NK-92 treated with Interleukin-12 subunit alpha and Interleukin-12 subunit beta, amount 100 ng/mL, for 24 hours (cell line): ENCODE measurements at regions not wholly inside any gene's neighbourhood (a gene's known extent, or its start where the extent isn't known, plus 50 kb on each side); places are given as distances from the start of the nearest gene placed in this dataset.

Source experiments
- DNase-seq: peaks from one replicate; lab custom pipeline; 2025; lab: John Stamatoyannopoulos, UW

DNA sequence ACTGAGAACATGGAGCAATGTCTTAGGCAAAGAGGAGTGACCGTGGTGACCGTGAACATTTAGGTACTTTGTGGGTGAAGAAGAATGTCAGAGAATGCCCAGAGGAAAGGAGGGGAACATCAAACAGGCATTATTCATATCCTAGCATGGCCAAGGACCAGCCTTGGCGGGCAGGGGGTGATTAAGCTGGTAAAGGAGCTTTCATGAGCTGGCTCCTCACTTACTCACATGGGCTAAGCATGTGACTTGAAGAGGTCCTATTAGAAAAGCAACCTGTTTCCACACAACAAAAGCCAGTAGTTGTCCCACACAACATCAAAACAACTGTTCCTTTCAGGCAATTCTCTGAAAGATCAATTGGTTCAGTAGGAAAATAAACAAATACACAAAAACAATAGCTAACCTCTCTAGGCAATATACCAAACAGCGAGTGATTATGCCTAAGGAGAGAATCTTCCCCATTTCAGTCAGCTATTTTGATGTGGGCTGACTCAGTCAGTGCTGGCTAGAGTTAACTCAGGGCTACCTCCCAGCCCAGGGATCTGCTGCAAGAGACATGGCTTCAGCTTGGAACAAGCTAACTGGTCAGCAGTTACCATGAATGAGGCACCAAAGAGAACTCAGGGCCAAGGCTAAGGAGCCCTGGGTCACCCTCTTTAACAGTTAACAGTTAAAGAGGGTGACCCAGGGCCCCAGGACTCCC lies 283.5 kb downstream of the ARHGAP12 start:
- no peak for DNase-seq

DNA sequence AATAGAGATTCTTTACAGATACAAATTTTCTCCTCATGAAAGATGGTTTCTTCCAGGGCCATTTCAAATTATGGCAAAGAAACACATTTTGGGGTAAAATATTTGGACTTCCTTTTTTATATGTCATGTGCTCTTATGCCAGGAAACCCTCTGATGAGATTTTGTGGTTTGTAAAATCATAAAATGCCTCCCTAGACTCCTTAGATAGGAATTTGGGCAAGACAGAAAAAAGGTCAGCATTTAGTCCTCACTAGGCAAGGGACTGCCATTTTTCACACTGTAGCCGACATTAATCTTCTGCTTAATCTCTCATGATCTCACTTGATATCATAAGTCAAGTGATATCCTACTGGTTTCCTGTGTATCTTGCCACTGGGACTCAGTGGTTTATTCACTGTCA lies 286.4 kb downstream of the ARHGAP12 start:
- no peak for DNase-seq

DNA sequence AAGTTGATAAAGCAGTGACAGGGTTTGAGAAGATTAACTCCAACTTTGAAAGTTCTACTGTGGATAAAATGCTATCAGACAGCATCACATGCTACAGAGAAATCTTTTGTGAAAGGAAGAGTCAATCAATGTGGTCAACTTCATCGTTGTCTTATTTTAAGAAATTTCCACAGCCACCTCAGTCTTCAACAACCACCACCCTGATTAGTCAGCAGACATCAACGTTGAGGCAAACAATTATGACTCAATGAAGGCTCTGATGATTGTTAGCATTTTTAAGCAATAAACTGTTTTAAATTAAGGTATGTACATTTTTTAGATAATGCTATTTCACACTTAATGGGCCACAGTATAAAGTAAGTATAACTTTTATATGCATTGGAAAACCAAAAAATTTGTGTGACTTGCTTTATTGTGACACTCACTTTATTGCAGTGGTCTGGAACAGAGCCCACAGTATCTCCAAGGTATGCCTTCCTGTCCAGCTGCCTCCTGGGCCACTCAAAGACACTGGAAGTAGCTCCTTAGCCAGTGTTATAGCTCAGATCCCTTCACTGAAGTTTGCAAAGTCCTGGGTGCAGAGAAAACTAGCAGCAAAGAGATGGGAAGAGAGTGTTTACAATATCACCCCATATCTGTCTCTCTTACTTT lies 293.1 kb downstream of the ARHGAP12 start:
- DNase-seq: no peak

DNA sequence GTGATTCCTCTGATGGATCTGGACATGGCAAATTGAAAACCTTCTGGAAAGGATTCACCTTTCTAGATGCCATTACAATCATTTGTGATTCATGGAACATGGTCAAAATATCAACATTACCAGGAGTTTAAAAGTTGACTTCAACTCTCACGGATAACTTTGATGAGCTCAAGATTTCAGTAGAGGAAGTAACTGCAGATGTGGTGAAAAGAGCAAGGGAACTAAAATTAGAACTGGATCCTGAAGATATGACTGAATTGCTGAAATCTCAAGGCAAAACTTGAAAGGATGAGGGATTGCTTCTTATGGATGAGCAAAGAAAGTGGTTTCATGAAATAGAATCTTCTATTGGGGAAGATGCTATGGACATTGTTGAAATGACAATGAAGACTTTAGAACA lies 293.6 kb downstream of the ARHGAP12 start:
- DNase-seq: no peak

DNA sequence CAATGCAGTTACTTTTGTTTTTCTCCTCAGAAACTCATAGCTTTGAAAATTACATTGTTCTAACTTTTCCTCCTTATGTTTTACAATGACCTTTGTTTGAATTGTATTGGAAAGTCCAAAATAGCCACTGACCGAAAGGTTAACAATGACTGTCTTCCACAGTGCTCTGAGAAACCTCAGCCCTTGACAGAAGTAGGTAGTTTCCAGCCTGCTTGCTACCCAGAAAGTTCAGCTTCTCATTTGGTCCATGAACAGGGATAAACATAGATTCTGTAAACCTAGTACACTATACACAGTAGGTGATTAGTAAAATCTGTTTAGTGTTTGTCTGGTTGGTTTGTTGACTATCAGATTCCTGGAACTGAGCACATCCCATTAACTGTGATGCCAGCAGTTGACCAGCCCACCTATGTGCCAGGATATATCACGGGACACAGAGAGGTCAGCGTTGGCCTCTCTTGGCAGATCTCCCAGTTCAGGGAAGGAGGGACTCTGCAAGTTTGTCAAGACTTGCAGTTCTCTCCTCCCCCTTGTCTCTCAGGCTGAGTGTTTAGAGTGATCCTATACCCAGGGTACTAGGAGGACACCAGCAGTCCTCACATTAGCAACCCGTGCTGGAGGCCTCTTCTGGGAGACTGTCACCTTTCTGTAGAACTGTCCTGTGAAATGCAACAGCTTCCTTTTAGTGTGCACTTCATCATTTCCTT lies 297.6 kb downstream of the ARHGAP12 start:
- no peak for DNase-seq

DNA sequence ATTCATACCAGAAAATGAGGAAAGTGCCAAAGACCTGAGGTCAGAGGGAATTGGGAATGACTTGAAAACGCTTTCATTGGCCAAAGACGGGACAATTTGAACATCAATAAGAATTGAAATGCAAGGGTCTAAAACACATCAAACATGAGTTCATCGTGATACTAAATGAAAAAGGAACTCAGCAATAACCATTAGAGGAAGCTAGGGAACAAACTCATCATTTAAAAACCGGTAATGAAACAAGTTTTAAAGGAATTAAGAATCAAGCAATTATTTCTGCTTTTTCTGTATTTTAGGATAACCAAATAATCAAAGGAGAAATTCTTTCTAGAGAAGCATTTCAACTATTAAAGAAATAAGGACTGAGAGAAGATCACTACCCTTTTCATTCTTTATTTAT lies 303.1 kb downstream of the ARHGAP12 start:
- DNase-seq: no peak

DNA sequence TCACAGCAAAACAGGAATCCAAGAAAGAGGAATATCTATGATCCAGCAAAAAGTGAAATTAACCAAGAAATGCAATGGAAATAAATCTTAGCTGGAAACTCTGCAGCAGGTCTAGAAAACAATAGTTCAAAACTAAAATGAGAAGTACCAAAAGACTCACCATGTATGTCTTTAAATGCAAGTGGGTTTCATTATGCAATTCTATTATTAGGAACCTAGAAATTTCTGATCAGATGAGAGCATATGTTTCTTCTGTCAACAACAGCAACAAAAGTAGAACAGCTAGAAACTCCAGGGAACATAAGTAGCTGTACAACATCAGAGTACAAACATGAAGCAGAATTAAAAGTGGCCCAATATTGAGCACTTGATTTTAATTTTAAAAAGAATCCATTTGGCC lies 304.0 kb downstream of the ARHGAP12 start:
- DNase-seq: no peak

DNA sequence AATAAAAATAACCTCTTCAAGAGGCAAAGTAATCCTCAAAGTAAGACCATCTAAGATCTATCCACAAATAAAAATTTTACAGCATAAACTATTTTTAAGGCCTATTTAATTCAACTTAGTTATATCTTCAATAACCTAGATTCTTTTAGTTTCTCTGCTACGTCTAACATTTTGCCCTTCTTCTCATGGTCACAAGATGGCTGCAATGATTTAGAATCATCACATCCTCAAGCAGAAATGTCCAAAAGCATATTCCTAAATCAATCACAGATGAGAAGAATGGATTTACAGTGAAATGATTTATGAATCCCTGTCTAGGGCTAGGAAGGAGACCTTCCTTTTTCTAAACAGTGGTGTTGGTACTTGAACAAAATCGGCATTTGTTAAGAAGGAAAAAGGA lies 304.7 kb downstream of the ARHGAP12 start:
- DNase-seq: no peak

DNA sequence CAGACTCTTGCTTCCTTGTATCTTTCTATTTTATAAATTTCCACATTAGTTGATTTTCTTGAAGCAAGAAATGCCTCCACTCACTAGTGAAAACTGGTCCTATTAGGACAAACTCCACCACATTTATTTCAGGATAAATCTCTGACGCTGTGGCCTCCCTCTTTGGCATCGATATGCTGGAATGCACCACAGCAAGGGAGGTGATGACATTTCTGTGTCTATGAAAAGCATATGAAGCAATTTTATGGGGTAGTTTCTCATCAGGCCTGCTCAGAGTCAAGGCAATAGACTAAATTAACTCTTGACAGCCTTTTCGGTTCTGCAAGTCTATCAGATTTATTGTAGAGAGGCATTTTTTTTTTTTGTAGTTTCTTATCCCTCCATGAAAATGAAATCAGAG lies 304.4 kb downstream of the ZEB1 start:
- no peak for DNase-seq

DNA sequence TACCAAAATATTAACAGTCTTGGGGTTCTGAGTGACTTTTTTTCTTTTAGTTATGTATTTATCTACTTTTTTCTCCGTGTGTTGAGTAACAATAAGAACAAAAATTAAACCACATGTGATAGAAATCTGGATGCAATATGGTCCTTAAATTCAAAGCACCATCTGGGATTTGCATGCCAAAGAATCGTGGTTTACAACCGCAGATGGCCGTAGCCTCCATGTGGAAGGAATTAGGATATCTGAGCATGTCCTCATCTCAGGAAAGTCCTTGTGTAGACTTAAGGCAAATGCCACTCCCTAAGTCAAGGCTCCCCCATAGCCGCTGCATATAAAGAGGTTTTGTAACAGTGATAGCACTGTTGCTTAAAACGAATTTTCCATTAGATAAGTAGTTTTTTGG lies 304.0 kb downstream of the ZEB1 start:
- no peak for DNase-seq

DNA sequence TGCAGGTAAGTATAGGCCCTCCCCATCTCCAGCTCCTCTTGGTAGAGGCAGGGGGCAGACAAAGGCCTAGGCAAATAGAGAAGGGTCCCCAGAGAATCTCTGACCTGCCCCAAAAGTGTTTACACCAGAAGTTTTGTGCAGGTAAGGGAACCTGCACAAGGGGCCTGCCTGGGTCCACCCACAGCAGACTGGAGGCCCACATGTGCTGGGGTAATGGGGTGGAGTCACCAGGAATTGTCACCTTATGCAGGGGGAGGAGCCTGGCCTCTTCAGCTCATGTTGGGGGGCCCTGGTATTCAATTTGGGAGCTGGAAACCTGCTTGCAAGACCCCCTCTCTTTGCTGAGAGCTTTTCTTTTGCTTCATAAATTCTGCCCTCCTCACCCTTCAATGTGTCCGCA lies 302.7 kb downstream of the ZEB1 start:
- no peak for DNase-seq

DNA sequence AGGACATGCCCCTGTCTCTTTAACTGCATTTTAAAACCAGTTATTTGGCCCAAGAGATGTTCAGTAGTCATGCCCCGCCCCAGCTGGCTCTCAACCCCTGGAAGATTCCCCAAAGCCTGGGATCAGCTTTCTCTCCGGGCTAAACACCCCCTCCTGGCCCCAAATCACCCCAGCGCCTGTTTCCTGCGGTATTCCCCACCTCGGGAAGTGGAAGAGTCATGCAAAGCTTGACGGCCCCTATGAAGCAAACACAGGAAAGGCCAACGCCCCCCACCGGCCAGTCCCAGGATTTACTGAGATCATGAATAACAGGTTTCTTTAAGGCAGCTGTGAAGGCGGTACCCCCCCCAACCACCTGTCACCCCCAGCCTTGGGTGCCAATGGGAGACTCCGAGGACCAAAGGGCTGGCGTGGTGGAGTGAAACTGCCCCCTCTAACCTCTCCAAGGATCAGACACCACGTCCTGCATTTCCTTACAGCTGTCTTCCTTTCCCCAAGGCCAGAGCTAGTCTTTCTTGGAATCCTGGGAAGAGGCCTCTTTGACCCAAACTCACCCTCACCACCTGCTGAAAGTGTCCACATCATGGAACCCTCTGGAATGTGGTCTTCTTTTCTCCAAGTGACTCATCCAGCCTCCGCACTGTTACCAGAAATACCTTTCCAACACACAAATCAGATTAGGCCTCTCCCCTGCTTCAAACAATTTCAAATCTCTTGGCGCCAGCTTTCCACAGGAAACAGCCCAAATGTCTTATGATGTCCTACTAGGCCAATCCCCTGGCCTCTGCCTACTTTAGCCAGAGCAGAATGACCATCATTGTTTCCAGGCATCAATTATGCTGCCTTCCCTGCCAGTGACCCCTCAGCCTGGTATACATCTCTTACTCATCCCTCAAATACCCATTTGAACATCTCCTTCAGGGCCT lies 301.5 kb downstream of the ZEB1 start:
- DNase-seq: no peak

DNA sequence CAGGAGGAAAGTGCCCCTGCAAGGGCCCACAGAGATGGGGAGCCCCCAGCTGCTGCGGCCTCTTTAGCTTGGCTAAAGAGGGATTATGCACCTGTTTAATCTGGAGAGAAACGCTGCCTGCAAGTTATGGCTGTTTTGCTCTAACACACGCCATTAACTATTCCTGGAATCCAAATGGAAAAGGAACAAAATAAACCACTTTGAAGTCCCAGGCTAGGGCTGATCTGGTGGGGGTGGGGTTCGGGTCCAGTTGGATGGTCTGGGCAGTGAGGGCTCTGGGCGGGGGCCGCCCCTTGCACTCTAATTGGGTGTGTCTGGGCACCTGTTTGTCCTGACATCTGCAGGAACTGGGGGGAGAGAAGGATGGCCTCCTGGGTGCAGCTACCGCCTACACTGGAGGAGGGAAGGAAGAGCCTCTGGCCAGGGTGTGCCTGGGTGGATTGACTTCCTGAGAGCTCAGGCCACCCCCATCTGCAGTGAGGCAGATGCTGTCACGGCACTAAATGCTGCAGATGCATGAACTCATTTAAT lies 300.6 kb downstream of the ZEB1 start:
- no peak for DNase-seq

DNA sequence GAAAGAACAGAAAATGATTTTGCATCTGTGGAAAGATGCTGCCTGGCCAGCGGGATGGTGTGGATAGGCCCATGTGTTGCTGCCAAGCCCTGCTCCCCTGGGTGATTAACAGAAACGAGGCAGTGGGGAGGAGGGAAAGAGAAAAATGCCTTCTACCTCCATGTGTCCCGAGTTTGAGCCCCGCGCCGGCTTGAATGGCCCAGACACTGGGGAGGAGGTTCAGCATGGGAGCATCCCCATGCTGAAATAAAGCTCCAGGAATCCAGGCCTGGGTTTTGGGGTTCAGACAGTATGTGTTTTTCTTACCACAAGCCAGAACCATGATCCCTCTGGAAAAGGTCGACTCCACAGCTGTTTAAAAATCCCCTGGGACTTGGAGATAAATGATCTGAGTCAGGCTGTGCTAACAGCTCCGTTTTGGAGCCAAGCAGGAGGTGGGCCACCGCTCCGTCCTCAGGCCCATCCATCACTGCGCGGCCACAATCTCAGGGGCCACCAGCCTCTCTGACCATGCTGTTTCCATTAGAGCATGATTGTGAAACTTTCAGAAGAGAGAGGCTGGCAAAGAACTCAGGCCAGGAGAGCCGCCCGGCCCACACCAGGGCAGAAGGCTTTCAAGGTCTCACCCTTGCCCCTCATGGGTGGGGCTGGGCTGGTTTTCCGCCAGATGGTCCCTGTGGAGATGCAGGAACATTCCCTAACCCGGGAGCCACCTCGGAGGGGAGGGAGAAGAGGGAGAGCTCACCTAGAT lies 299.7 kb downstream of the ZEB1 start:
- no peak for DNase-seq

DNA sequence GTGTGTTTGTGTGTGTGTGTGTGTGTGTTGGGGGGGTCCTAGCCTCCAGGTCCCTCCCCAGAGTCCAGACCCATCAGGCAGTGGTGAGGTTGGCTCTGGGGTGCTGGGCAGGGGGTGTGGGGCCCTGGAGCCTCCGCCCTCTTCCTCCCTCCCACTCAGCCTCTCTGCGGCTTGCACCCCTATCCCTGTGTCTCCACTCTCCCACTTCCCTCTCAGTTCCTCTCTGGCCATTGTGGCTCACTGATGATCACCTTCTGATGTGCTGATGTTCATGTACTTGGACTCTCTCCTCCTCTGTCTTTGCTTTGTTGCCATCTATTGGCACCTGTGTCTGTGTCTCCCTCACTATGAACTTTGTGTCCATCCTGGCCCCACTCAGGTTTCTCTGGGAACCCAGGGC lies 298.7 kb downstream of the ZEB1 start:
- DNase-seq: no peak

DNA sequence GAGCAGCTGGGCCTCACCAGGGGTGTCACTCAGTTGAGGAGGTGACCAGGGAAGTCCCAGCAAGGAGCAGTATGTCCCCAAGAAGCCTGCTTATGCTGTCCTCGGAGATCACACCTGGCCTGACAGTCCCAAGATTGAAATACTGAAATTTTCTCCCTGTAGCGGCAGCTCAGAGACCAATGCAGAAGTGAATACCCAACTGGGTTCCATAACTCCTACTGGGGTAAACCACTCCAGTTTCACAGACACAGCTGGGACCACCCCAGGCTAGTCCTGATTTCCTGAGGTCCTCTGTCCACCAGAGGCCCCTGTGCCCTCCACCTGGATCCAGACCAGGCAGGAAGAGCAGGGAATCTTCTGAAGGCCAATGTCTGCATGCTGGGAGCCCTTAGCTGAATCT lies 298.1 kb downstream of the ZEB1 start:
- no peak for DNase-seq

DNA sequence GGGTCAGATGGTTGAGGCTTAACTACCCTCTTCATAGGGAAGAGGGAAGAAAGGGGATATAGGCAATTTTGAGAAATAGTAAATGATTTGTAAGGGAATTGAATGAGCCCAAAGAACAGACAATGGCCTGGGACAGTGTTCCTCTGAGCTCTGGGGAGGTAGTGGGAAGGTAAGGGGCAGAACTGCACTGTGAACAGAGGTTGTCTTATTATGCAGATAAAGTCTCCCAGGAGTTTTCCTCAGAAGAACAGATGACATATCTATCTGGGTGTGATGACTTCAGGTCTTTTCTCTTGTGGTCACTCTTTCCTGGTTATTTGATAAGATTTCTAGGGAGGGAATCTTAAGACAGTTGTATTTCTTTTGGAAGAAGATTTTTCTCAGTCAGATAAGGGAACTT lies 296.1 kb downstream of the ZEB1 start:
- DNase-seq: no peak

DNA sequence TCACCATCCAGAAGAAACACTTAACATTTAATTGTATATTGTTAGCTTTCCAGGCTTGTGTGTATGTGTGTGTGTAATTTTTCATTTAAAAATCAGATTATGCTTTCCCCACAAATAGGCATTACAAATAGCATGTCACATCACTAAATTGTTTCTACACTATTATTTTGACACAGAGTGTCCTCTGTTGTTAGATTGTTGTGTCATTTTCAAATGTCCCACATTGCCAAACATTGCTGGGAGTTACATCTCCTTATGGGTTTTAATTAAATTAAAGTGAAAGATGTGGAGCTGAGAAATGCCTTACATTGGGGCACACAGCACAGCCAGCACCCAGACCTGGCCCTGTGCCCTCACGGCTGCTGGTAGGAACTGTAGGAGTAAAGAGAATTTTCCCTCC lies 295.6 kb downstream of the ZEB1 start:
- DNase-seq: no peak

DNA sequence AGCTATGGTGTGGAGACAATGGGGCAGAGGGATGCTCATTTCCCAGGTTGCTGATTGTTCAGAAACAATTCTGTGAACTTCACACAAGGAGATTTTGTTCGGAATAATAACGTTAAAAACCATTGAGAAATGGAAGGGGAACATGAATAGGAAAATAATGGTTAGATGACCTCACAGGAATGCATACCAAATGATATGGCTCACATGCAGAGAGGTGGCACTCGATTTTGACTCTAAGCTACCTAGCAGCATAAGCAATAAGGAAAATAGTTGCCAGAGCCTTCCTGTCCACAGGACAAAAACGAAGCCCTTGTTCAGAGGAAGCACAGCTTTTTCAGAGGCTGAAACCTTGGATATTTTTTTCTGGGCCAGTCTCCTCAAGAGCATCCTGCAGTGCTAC lies 293.1 kb downstream of the ZEB1 start:
- no peak for DNase-seq

DNA sequence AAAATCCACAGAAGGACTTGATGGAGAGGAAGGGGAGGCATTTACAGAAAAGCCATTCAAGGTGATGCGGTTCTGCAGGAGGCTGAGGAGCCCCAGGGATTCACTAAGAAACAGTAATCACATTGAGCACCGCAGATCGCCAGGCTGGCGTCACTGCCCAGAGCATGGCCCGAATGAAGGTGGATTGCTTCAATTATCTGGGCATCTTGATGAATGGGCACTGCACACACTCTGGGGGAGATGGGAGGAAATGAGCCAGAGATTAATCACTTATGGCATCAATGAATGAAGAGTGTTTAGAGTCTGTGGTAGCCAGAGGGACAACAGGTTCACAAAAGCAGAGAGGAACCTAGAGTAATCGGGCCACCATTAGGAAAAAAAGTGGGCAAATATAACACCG lies 292.1 kb downstream of the ZEB1 start:
- no peak for DNase-seq

DNA sequence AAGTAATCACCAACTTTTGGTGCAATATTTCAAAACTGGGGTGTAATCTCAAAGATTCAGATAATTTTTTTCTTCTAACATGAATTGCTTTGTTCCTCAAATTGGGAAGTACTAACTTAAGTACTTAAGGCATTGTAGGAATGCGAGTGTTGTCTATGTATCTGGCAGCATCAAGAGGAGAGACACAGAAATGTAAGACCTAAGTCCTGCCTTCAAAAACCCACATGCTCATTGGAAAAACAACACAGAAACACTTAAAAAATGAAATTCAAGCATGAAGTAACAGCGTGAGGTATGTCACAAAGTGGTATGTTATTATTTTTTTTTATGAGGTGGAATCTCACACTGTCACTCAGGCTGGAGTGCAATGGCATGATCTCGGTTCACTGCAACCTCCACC lies 288.5 kb downstream of the ZEB1 start:
- no peak for DNase-seq
